AG09309 (cell line): ENCODE measurements at regions not wholly inside any gene's neighbourhood (a gene's known extent, or its start where the extent isn't known, plus 50 kb on each side); places are given as distances from the start of the nearest gene placed in this dataset.

Experiments
- DNase-seq: peaks from one replicate; pipeline ENCODE4 v3.0.0-alpha.2; 2010; ENCODE audit warnings: low read depth
- H3K4me3 ChIP-seq: 2 replicates; pipeline ENCODE4 v1.5.1; 2011; ENCODE audit warnings: mild to moderate bottlenecking, low read depth, low read length, moderate library complexity; ENCODE audit not compliant: control insufficient read depth
- CTCF ChIP-seq: IDR thresholded peaks from 2 replicates; pipeline ENCODE4 v1.5.1; 2011; ENCODE audit warnings: mild to moderate bottlenecking, low read depth, low read length, inconsistent platforms; ENCODE audit not compliant: insufficient read depth, control insufficient read depth; ENCODE audit errors: missing control alignments

- no peak overlapping the region for H3K4me3 ChIP-seq
- TF ChIP-seq CTCF: no peak
- no peak for DNase-seq
These were observed 515.0 kb downstream of the EFNA5 start for GRCh38 chr5:107155707-107156106.

GRCh38 chr5:107154593-107154992 is 516.1 kb downstream of the EFNA5 start:
- no peak for DNase-seq
- H3K4me3 ChIP-seq: no peak overlapping the region
- TF ChIP-seq CTCF: no peak

GRCh38 chr5:107153283-107153682 is 517.5 kb downstream of the EFNA5 start:
- no peak overlapping the region for H3K4me3 ChIP-seq
- DNase-seq: no peak
- no peak for TF ChIP-seq CTCF

- TF ChIP-seq CTCF: no peak
- H3K4me3 ChIP-seq: no peak overlapping the region
- DNase-seq: no peak
These were observed 521.3 kb downstream of the EFNA5 start for GRCh38 chr5:107149243-107150005.

- no peak for TF ChIP-seq CTCF
- no peak overlapping the region for H3K4me3 ChIP-seq
- no peak for DNase-seq
These were observed 523.1 kb downstream of the EFNA5 start for GRCh38 chr5:107147589-107147988.

GRCh38 chr5:107146901-107147300 is 523.8 kb downstream of the EFNA5 start:
- H3K4me3 ChIP-seq: no peak overlapping the region
- no peak for TF ChIP-seq CTCF
- no peak for DNase-seq

- no peak overlapping the region for H3K4me3 ChIP-seq
- no peak for TF ChIP-seq CTCF
- no peak for DNase-seq
These were observed 535.3 kb downstream of the EFNA5 start for GRCh38 chr5:107135391-107135790.
